ENCODE measurements at regions not wholly inside any gene's neighbourhood (a gene's known extent, or its start where the extent isn't known, plus 50 kb on each side); places are given as distances from the start of the nearest gene placed in this dataset.

DNA sequence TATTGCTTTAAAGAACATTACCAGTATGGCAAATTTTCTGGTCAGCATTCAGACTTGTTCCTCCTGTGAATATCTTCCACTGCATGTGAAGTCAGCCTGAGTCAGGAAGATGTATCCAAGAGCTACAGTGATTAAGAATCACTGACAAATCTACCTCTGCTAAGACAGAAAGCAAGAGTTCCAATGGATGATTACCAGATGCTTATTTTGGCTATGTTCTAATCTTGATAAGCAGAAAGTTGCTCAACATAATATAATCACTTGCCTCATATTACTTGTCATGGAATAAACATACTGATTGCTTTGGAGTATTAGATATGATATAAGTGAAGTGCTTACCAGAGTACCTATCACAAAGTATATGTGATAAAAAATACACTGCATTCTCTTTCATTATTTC is 738.1 kb downstream of the ADGRL2 start:
- TF ChIP-seq, protein P1, sequence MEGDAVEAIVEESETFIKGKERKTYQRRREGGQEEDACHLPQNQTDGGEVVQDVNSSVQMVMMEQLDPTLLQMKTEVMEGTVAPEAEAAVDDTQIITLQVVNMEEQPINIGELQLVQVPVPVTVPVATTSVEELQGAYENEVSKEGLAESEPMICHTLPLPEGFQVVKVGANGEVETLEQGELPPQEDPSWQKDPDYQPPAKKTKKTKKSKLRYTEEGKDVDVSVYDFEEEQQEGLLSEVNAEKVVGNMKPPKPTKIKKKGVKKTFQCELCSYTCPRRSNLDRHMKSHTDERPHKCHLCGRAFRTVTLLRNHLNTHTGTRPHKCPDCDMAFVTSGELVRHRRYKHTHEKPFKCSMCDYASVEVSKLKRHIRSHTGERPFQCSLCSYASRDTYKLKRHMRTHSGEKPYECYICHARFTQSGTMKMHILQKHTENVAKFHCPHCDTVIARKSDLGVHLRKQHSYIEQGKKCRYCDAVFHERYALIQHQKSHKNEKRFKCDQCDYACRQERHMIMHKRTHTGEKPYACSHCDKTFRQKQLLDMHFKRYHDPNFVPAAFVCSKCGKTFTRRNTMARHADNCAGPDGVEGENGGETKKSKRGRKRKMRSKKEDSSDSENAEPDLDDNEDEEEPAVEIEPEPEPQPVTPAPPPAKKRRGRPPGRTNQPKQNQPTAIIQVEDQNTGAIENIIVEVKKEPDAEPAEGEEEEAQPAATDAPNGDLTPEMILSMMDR (conservative IDR thresholded peaks at IDR 0.05; ENCODE audit: low read length) = no peak
- DNase-seq (ENCODE audit: low read depth) = peak; percentile 0
- H3K4me3 ChIP-seq (ENCODE audit: low read length) = no peak overlapping the region

DNA sequence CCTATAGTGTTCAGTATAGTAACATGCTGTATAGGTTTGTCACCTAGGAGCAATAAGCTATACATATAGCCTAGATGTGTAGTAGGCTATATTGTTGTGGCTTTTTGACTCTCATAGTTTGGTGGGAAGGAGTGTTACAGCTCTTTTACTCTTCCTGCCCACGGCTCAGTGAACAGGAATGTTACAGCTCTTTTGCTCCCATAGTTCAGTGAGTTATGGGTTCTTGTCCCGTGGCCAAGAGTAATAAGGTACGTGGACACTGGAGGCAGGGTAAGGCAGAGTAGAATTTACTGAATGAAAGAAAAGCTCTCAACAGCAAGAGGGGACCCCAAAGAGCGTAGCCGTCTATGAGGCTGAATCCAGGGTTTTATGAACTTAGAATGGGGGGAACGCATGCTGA is 734.3 kb downstream of the ADGRL2 start:
- no peak for DNase-seq (ENCODE audit: low read depth)
- H3K4me3 ChIP-seq (ENCODE audit: low read length) = no peak overlapping the region
- TF ChIP-seq, protein P1 (conservative IDR thresholded peaks at IDR 0.05; ENCODE audit: low read length) = no peak

DNA sequence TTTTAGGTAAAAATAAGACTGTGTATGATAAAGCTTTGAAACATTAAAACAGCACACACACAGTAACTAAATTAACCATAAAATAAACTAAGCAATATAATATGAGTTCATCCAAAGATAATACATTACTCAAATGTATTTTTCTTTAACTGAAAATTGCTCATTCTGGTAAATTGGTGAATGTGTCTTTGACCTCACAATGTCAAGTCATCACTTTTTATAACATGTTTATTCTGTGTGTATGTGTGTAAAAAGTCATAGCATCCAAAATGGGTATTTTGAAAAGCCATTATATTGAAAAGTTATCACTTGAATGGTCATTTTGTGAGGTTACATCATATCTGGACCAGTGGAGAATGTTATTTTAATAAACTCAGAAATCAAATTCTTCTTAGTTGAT is 724.6 kb downstream of the ADGRL2 start:
- TF ChIP-seq, protein P1 (conservative IDR thresholded peaks at IDR 0.05; ENCODE audit: low read length) = no peak
- H3K4me3 ChIP-seq (ENCODE audit: low read length) = no peak overlapping the region

DNA sequence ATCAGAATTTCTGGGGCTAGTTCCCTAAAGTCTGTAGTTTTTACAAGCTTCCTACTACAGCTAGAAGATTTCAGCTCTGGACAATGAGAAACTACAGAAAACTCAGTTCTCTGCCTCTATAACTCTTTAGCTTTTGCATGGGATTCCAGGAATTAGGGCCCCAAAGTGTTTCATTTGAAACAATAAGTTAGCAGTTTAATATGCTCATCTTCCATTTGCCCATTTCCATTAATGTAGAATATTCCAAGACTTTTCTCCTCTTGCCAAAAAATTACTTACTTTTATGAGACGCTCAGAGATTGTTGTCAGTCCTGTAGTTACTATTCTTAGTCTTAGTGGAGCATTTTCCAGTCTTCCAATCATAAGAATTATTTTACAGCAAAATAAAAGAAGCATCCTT is 719.9 kb downstream of the ADGRL2 start:
- H3K4me3 ChIP-seq (ENCODE audit: low read length) = no peak overlapping the region
- TF ChIP-seq, protein P1 (conservative IDR thresholded peaks at IDR 0.05; ENCODE audit: low read length) = no peak
- no peak for DNase-seq (ENCODE audit: low read depth)

More for the DNA sequence above, 724.6 kb downstream of the ADGRL2 start:
- DNase-seq (ENCODE audit: low read depth) = no peak

DNA sequence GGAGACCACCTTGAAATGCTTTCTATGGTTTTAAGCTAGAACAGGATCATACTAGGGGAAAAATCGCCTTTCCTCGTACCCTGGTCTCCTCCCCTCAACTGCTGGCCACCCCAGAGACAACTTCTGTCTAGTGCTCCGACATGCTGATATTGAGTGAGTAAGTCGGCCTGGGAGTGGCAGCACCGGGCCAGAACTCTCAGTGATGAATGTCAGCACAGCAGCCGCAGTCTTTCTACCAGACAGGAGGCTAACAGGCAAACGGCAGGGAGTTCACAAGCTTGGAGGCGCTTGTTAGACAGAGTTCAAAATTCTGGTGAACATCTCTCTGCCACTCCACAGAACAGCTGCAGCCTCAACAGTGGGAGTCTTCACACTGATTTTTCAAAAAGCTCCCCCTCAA is 716.9 kb downstream of the ADGRL2 start:
- TF ChIP-seq, protein P1 (conservative IDR thresholded peaks at IDR 0.05; ENCODE audit: low read length) = no peak
- H3K4me3 ChIP-seq (ENCODE audit: low read length) = no peak overlapping the region
- peak; percentile 12 for DNase-seq (ENCODE audit: low read depth)

DNA sequence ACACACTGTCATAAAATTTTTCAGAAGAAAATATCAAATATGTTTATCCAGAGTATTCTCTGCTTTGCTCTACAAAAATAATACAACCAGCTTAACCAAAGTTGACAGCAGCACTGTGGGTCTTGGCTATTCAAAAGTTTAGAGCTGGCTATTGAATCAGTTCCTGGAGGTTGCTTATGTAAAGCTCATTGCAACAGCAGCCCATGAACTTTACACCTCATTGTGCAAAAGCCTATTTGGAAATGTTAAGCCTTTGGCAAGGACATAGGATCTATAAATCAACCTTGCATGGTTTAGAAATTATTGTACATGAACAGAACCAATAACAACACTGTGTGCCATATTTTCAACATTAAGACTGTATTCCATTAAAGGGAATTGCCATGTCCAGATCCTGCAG is 714.9 kb downstream of the ADGRL2 start:
- DNase-seq (ENCODE audit: low read depth) = peak; percentile 0
- TF ChIP-seq, protein P1 (conservative IDR thresholded peaks at IDR 0.05; ENCODE audit: low read length) = no peak
- no peak overlapping the region for H3K4me3 ChIP-seq (ENCODE audit: low read length)

DNA sequence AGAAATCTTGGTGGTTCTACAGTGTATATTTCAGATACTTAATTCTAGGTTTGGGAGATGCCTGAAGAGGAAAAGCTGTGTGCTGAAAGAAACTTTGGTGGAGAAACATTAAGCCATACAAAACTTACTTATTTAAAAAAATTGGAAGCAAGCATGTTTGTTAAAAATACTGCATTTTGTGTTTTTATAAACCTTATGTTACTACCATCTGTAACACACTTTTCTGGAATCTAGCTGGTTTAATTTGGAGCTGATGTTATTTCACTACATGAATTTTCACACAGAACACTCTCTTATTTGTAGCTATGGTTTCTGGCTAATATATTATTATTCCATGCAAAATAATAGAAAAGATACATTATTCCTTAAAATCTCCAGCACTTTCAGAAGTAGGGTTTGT is 710.7 kb downstream of the ADGRL2 start:
- TF ChIP-seq, protein P1 (conservative IDR thresholded peaks at IDR 0.05; ENCODE audit: low read length) = no peak
- no peak overlapping the region for H3K4me3 ChIP-seq (ENCODE audit: low read length)
- no peak for DNase-seq (ENCODE audit: low read depth)
